ENCODE measurements at regions not wholly inside any gene's neighbourhood (a gene's known extent, or its start where the extent isn't known, plus 50 kb on each side); places are given as distances from the start of the nearest gene placed in this dataset.

DNA sequence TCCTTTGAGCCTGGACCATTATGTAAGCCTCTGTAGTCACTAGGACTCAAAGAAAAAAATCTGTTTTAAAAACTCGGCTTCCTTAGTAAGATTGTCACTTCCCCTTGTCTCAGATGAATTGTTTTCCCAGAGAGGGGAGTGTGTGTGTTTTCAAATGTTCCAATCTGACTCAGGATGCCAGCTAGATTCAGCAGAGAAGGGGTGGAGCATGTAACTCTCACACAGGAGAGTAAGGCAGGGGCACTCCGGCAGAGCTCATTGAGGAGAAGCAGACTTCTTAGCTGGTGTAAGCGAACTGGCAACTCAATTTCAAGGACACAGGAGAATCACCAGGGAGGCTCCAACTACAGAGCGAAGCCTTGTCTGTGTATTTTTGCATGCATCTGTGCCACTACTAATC is 623.2 kb downstream of the LMO4 start:
- H3K36me3 ChIP-seq (ENCODE audit: control insufficient read depth in 2 of 2, insufficient read depth in 2 of 2, low read length in 1 of 2), result no peaks in the 10 kb centered on the region
- H2AFZ ChIP-seq (ENCODE audit: control insufficient read depth, low read depth, low read length), result no peak overlapping the region
- ATAC-seq (no peak), DNase-seq (ENCODE audit: low read depth, low spot score) (no peak), FAIRE-seq (no peak)
- no peak overlapping the region for H3K4me3 ChIP-seq
- TF ChIP-seq CREM (IDR thresholded peaks at IDR 0.05; ENCODE audit: low read depth) (no peak), IKZF2 (IDR thresholded peaks at IDR 0.05) (no peak), DPF2 (IDR thresholded peaks at IDR 0.05) (no peak), ETV6 (conservative IDR thresholded peaks at IDR 0.05 in 1 of 2, IDR thresholded peaks at IDR 0.05 in 1 of 2; ENCODE audit: borderline replicate concordance in 1 of 2, low read depth in 1 of 2) (no peak), ELK1 (IDR thresholded peaks at IDR 0.05; ENCODE audit: low read depth, low read length) (no peak), KAT2A (conservative IDR thresholded peaks at IDR 0.05; ENCODE audit: control insufficient read depth, low read depth, low read length) (no peak), SMARCA5 (IDR thresholded peaks at IDR 0.05) (no peak), RB1 (IDR thresholded peaks at IDR 0.05; ENCODE audit: borderline replicate concordance) (no peak), E2F4 (IDR thresholded peaks at IDR 0.05; ENCODE audit: low read depth, low read length) (no peak), GATAD2B (conservative IDR thresholded peaks at IDR 0.05; ENCODE audit: low read depth) (no peak), NFYA (IDR thresholded peaks at IDR 0.05; ENCODE audit: borderline replicate concordance, low read depth, low read length) (no peak), FOXM1 (IDR thresholded peaks at IDR 0.05; ENCODE audit: low read depth, low read length) (no peak), SMC3 (IDR thresholded peaks at IDR 0.05; ENCODE audit: borderline replicate concordance, low read length) (no peak), MEF2A (IDR thresholded peaks at IDR 0.05; ENCODE audit: insufficient read depth, low read depth, low read length) (no peak), MTA3 (IDR thresholded peaks at IDR 0.05; ENCODE audit: borderline replicate concordance, low read length) (no peak), TBL1XR1 (IDR thresholded peaks at IDR 0.05; ENCODE audit: low read depth, low read length) (no peak), NRF1 (conservative IDR thresholded peaks at IDR 0.05; ENCODE audit: low read depth, low read length) (no peak)
- 5% methylated on average over 4 of the region's 4 CpGs for WGBS (ENCODE audit: insufficient coverage, insufficient replicate concordance, low lambda C conversion rate, missing lambda C conversion rate)
- no peaks in the 10 kb centered on the region for H3K4me1 ChIP-seq (ENCODE audit: control insufficient read depth, insufficient read depth, low read length)
- H3K27ac ChIP-seq (ENCODE audit: control insufficient read depth, insufficient read depth), result no peak overlapping the region
- intact Hi-C loops (cut with micrococcal nuclease; ENCODE audit: unreplicated experiment) (loop anchor here (5.0 kb wide), 2 partner anchors 165 to 800 kb away; no protein-coding TSS in a partner anchor), in situ Hi-C loops (cut with MboI) (loop anchor here (5.0 to 10.0 kb wide), 3 partner anchors 625 to 817 kb away; partner anchors contain the start of gene LMO4)
- BruUV-seq (replicated peaks), result no TSS peak
- CTCF ChIA-PET, result interaction anchor here (0.8 to 4.1 kb wide), 3 partner anchors 27 to 658 kb away, joined by 3 to 70 read pairs (median 46); no protein-coding TSS in a partner anchor
- H3K9ac ChIP-seq (ENCODE audit: control insufficient read depth, insufficient read depth, low read length), result no peak overlapping the region
- RAD21 ChIA-PET (ENCODE audit: unreplicated experiment), result interaction anchor here (1.3 kb wide), 2 partner anchors 625 to 659 kb away, joined by 4 read pairs; no protein-coding TSS in a partner anchor
- POLR2A ChIA-PET, result no interaction called here
- H3K79me2 ChIP-seq (ENCODE audit: control insufficient read depth, insufficient read depth, low read length), result no peaks in the 10 kb centered on the region
- H3K4me2 ChIP-seq (ENCODE audit: control insufficient read depth, insufficient read depth), result no peak overlapping the region
- H4K20me1 ChIP-seq (ENCODE audit: control insufficient read depth, insufficient read depth), result no peaks in the 10 kb centered on the region
- H3K9me3 ChIP-seq (replicated peaks; ENCODE audit: control insufficient read depth, insufficient read depth, low read length), result no peaks in the 10 kb centered on the region
- SMC1A ChIA-PET (ENCODE audit: uncharacterized antibody, unreplicated experiment), result no interaction called here
- H3K27me3 ChIP-seq (replicated peaks in 1 of 2; ENCODE audit: control insufficient read depth in 2 of 2, insufficient read depth in 2 of 2, low read length in 1 of 2), result no peaks in the 10 kb centered on the region; a peak in 1 of 4 replicates

Data from GM12878 (cell line).